Effector CD8-positive, alpha-beta T cell (primary cell): ENCODE measurements at regions not wholly inside any gene's neighbourhood (a gene's known extent, or its start where the extent isn't known, plus 50 kb on each side); places are given as distances from the start of the nearest gene placed in this dataset.
"Not testable (repeated sequence)": the region's sequence is repeated elsewhere in the genome, so short reads cannot be mapped to it uniquely, and the experiment has no call there.

ENCODE experiments used
- DNase-seq: peaks from one replicate; lab custom pipeline; 2025; lab: John Stamatoyannopoulos, UW

GRCh38 chr6:134557509-134557908, 239.6 kb upstream of the SGK1 start:
- DNase-seq = no peak

- no peak for DNase-seq
Measured at GRCh38 chr6:134555672-134556071, 237.8 kb upstream of the SGK1 start.

GRCh38 chr6:134553936-134554335, 236.0 kb upstream of the SGK1 start:
- DNase-seq = no peak

- DNase-seq = no peak
Measured at GRCh38 chr6:134551245-134551960, 233.5 kb upstream of the SGK1 start.

- DNase-seq = no peak
Measured at GRCh38 chr6:134550604-134551003, 232.7 kb upstream of the SGK1 start.

GRCh38 chr6:134549854-134550253, 231.9 kb upstream of the SGK1 start:
- no peak for DNase-seq

- no peak for DNase-seq
Measured at GRCh38 chr6:134546962-134547645, 229.2 kb upstream of the SGK1 start.

- no peak for DNase-seq
Measured at GRCh38 chr6:134544737-134545136, 226.8 kb upstream of the SGK1 start.

GRCh38 chr6:134543128-134543527, 225.2 kb upstream of the SGK1 start:
- no peak for DNase-seq

GRCh38 chr6:134541001-134541400, 223.1 kb upstream of the SGK1 start:
- no peak for DNase-seq

- DNase-seq = no peak
Measured at GRCh38 chr6:134539865-134540323, 222.0 kb upstream of the SGK1 start.

- DNase-seq = not testable (repeated sequence)
Measured at GRCh38 chr6:134537765-134538164, 219.9 kb upstream of the SGK1 start.

GRCh38 chr6:134537146-134537555, 219.2 kb upstream of the SGK1 start:
- no peak for DNase-seq

- no peak for DNase-seq
Measured at GRCh38 chr6:134535831-134536230, 217.9 kb upstream of the SGK1 start.

- no peak for DNase-seq
Measured at GRCh38 chr6:134534708-134535149, 216.8 kb upstream of the SGK1 start.

- DNase-seq = no peak
Measured at GRCh38 chr6:134533991-134534390, 216.1 kb upstream of the SGK1 start.

GRCh38 chr6:134532694-134533624, 215.0 kb upstream of the SGK1 start:
- DNase-seq = no peak

GRCh38 chr6:134531611-134532010, 213.7 kb upstream of the SGK1 start:
- no peak for DNase-seq

- DNase-seq = no peak
Measured at GRCh38 chr6:134531188-134531551, 213.3 kb upstream of the SGK1 start.

- DNase-seq = no peak
Measured at GRCh38 chr6:134529921-134530320, 212.0 kb upstream of the SGK1 start.

- DNase-seq = no peak
Measured at GRCh38 chr6:134529305-134529704, 211.4 kb upstream of the SGK1 start.

- DNase-seq = no peak
Measured at GRCh38 chr6:134527108-134527787, 209.3 kb upstream of the SGK1 start.
